GM21619 (cell line): ENCODE measurements at regions not wholly inside any gene's neighbourhood (a gene's known extent, or its start where the extent isn't known, plus 50 kb on each side); places are given as distances from the start of the nearest gene placed in this dataset.

ENCODE experiments used
- ATAC-seq: cut with Tn5 transposase; IDR thresholded peaks from one replicate; pipeline ENCODE4 v1.9.1; 2021; ENCODE audit not compliant: unreplicated experiment

DNA sequence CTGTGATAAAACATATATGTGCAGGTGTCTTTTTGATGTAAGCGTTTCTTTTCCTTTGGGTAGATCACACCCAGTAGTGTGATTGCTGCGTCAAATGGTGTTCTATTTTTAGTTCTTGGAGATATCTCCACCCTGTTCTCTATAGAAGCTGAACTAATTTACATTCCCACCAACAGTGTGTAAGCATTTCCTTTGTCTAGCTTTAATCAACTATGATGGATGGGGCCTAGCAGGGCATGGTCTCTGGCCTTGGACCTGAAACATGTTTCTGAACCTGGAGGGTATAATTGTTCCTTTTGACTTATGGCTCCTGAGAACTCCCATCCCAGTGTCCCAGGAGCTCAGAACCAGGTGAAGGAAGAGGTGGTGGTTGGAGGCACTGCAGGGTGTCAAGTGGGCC is 93.9 kb downstream of the HAPSTR1 start:
- no peak for ATAC-seq

DNA sequence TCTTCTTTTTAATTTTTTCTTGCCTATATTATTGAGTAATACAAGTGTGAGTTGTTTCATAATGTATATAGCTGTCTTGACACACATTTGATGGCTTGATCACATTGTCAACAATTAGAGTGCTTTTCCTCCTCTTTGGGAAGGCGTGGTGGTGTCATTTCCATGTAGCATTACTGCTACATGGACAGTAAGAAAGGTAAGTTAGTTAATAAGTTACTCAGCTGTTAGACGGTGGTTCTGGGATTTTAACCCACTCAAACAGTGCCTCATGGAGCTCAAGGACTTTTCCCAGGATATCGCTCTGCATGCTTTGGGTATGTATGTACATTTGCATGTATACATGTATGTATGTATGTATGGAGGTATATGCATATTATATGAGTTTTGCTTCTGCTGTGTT is 94.6 kb downstream of the HAPSTR1 start:
- ATAC-seq = no peak

GRCh38 chr16:9188721-9189120 is 97.3 kb downstream of the HAPSTR1 start:
- ATAC-seq = no peak

DNA sequence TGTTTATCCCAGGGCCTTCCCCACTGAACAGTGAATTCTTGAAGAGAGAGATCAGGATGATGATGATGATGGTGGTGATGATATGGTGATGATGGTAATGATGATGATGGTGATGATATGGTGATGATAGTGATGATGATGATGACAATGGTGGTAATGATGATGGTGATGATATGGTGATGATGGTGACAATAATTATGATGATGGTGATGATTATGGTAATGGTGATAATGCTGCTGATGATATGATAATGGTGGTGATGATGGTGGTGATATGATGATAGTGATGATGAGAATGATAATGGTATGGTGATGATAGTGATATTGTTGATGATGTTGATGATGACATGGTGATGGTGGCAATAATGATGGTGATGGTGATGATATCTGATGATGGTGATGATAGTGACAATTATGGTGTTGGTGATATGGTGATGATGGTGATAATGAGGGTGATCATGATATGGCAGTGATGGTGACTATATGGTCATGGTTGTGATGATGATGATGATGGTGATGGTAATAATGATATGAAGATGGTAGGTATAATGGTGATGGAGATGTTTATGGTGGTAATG is 99.9 kb downstream of the HAPSTR1 start:
- ATAC-seq = no peak

- ATAC-seq = no peak
Observed at GRCh38 chr16:9192746-9193145, 101.3 kb downstream of the HAPSTR1 start.

DNA sequence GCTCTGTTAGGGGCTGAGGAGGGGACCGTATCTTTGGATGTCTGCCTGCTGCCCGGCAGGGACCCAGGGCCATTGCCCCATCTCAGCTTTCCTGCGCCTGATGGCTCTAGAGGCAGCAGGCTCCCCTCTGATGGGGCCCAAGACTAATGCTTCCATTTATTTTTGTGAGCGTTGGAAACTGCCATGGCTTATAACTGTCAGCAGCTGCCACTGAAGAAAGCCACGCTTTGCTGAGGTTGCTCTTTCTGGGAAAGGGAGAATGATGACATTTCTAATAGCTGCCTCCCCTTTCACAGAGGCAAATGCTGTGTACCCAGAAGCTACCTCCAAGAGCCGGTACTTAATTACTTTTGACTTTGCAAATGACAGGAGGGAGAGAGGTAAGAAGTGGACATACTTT is 103.8 kb downstream of the HAPSTR1 start:
- ATAC-seq = no peak

DNA sequence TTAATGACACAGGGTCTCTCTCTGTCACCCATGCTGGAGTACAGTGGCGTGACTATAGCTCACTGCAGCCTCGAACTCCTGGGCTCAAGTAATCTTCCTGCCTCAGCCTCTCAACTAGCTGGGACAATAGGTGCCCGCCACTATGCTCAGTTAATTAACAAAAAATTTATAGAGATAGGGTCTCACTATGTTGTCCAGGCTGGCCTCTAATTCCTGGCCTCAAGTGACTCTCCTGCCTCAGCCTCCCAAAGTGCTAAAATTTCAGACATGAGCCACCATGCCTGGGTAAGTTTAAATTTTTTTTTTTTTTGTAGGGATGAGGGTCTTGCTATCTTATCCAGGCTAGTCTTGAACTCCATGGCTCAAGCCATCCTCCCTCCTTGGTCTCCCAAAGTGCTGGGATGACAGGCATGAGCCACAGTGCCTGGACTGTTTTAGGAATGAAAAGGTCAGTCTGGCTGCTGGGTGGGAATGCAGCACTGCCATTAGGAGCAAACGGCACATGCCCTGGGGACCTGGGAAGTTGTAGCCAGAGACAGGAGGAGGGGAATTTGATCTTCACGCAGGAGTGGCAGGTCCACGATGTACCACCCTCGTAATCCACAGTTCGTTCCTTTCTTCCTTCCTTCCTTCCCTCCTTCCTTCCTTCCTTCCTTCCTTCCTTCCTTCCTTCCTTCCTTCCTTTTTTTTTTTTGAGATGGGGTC is 106.7 kb downstream of the HAPSTR1 start:
- ATAC-seq = no peak

DNA sequence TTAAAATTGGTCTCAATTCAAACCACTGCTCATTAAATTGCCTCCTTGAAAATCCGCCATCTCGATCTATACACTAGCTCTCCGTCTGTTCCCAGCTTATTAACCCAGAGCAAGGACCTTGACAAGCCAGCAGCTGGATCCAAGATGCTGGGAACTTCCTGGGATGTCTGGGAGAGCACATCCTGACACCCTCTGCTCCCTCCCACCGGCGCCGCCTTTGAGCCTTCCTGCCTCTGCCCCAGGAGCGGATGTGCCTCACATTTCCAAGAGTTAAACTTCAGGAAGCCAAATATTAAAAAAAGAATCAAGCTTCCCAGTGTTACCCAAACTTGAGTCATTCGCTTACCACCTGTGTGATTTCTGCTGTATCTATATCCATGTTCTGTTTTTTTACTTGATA is 107.9 kb downstream of the HAPSTR1 start:
- no peak for ATAC-seq

DNA sequence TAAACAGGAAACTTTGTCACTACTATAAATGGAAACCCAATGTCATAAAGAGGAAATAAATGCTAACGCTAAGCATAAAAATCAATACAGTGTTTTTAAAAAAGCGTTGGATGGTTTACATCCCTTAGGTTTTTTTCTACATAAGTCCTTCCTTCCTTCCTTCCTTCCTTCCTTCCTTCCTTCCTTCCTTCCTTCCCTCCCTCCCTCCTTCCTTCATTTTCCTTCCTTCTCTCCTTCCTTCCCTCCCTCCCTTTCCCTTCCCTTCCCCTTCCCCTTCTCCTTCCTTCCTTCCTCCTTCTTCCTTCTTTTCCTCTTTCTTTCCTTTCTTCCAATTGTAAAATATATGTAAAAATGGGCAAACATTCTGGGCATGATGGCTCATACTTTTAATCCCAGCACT is 108.3 kb downstream of the HAPSTR1 start:
- ATAC-seq = no peak

GRCh38 chr16:9203956-9204355 is 112.5 kb downstream of the HAPSTR1 start:
- ATAC-seq = no peak

- no peak for ATAC-seq
Observed at GRCh38 chr16:9205661-9206060, 114.2 kb downstream of the HAPSTR1 start.

DNA sequence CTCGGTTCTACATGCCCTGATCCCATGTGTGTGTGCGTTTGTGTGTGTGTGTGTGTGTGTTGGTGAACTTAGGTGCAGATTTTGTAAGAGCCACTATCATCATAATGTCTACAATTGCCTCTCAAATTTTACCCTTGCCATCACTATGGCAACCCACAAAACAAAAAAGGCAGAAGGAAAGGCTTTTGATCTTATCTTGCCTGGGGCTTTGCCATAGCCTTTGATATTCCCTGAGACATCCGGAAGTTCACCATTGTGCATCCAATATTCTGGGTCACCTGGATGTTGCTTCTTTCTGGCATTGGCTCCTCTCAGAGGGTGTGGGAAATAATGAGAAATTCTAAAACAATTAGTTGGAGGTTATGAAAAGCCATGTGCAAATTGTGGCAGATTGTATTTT is 114.7 kb downstream of the HAPSTR1 start:
- no peak for ATAC-seq

DNA sequence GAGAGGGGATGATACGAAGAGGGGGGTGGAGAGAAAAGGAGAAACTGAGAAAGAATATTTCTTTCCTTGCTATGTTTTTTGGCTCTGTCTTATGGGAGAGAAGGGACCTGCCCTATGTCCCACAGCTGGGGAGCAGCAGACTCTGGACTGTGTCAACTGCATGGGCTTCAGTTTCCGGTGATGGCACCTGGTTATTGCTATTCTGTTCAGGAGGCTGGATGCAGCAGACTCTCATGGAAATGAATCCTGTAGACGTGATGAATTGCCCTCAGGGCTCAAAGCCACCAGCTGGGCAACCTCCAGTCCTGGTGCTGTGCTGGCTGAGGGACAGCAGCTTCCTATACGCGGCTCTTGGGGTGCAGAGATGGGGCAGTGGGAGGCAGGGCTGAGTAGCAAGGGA is 121.2 kb downstream of the HAPSTR1 start:
- ATAC-seq = no peak

GRCh38 chr16:9219813-9220212 is 128.4 kb downstream of the HAPSTR1 start:
- ATAC-seq = no peak

- no peak for ATAC-seq
Observed at GRCh38 chr16:9225527-9226316, 134.3 kb downstream of the HAPSTR1 start.

- no peak for ATAC-seq
Observed at GRCh38 chr16:9226924-9227323, 135.5 kb downstream of the HAPSTR1 start.

- no peak for ATAC-seq
Observed at GRCh38 chr16:9231039-9231438, 139.6 kb downstream of the HAPSTR1 start.

- no peak for ATAC-seq
Observed at GRCh38 chr16:9232102-9232770, 140.8 kb downstream of the HAPSTR1 start.

DNA sequence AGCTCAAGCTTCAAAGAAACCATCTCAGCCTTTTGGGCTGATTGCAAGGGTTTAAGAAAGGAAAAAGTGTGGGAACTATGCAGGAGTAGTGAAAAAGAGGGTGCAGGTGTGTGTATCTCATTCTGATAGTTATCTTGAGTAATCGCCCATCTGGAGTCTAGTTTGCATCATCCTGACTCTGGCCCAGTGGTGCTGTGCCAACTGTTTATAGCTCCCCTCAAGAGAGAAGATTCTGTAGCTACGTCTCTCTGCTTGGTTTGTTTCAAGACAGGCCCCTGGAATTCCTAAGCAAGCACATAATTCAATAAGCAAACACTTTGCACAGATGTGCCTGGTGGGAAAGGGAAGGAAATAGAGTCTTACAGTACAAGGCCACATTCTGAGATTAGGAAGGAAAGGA is 144.4 kb downstream of the HAPSTR1 start:
- no peak for ATAC-seq

DNA sequence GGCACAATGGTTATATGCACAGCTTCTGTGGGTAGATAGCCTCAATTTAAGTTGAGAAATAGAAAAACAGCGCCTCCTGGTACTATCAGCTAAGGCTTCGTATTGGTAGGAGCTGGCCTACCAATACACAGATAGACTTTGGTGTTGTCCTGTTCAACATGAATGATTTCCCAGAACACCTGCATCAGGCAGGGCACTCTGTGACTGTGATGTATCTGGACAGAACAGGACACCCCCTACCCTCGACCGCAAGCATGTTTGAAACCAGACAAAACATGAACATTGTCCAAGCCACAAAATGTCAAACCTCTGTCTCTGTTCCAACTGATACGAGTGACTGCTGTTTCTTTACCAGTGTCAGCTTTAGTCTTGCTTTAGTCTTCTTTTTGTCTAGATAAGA is 144.9 kb downstream of the HAPSTR1 start:
- ATAC-seq = no peak

- no peak for ATAC-seq
Observed at GRCh38 chr16:9238346-9238745, 146.9 kb downstream of the HAPSTR1 start.

- no peak for ATAC-seq
Observed at GRCh38 chr16:9241177-9241576, 149.7 kb downstream of the HAPSTR1 start.
